Breast epithelium (tissue), 4 donors: ENCODE measurements at regions not wholly inside any gene's neighbourhood (a gene's known extent, or its start where the extent isn't known, plus 50 kb on each side); places are given as distances from the start of the nearest gene placed in this dataset.

Source experiments
- DNase-seq, 2 donors: peaks; one replicate each; pipeline ENCODE4 v3.0.0-alpha.2; 2019; ENCODE audit warnings: low spot score in 2 of 2
- H3K27ac ChIP-seq, 2 donors: fragments of 200-600 bp; sonication (generic) in 1 of 2; one replicate each; pipeline ENCODE4 v1.5.1; 2016 to 2019; ENCODE audit warnings: mild to moderate bottlenecking in 1 of 2
- H3K27me3 ChIP-seq, 2 donors: fragments of 200-600 bp; sonication (generic) in 1 of 2; one replicate each; pipeline versions ENCODE4 v1.5.1 to v1.6.0; 2017 to 2019; ENCODE audit warnings: control low read depth in 1 of 2, mild to moderate bottlenecking in 1 of 2
- H3K36me3 ChIP-seq: fragments of 200-600 bp; one replicate; pipeline ENCODE4 v1.5.1; 2019
- H3K4me1 ChIP-seq, 2 donors: fragments of 200-600 bp; sonication (generic); one replicate each; pipeline ENCODE4 v1.5.1; 2016 to 2019; ENCODE audit warnings: control low read depth in 1 of 2
- H3K4me3 ChIP-seq, 3 donors: fragments of 200-600 bp; sonication (generic); 1 replicate in 2 of 3; 2 replicates in 1 of 3; pipeline ENCODE4 v1.5.1; 2016 to 2019; ENCODE audit warnings: mild to moderate bottlenecking in 3 of 3, moderate library complexity in 2 of 3
- H3K9me3 ChIP-seq, 2 donors: fragments of 200-600 bp; sonication (generic) in 1 of 2; one replicate each; pipeline ENCODE4 v1.5.1; 2016 to 2019; ENCODE audit warnings: control low read depth in 1 of 2
- POLR2A ChIP-seq: fragments of 450-650 bp; IDR thresholded peaks from one replicate; pipeline ENCODE4 v1.6.1; 2016; ENCODE audit warnings: antibody characterized with exemption, mild to moderate bottlenecking, moderate library complexity
- POLR2AphosphoS5 ChIP-seq, 3 donors: sonication (generic); formaldehyde crosslinking; IDR thresholded peaks; one replicate each; pipeline ENCODE4 v1.6.1; 2017; ENCODE audit warnings: antibody characterized with exemption in 3 of 3
- intact Hi-C: fragments of 100-400 bp; cut with DNase I; formaldehyde crosslinking; loops from one replicate; pipeline ENCODE4 v1.15.1; 2023; ENCODE audit warnings: low total_unique reads
- TF ChIP-seq, protein P1 (sequence below), 3 donors: fragments of 450-650 bp; IDR thresholded peaks; one replicate each; pipeline ENCODE4 v1.5.1; 2016 to 2017; ENCODE audit warnings: antibody characterized with exemption in 3 of 3, mild to moderate bottlenecking in 3 of 3, moderate library complexity in 3 of 3

- intact Hi-C loops = no loop called here
- H3K4me3 ChIP-seq = no peak overlapping the region
- TF ChIP-seq, protein P1, sequence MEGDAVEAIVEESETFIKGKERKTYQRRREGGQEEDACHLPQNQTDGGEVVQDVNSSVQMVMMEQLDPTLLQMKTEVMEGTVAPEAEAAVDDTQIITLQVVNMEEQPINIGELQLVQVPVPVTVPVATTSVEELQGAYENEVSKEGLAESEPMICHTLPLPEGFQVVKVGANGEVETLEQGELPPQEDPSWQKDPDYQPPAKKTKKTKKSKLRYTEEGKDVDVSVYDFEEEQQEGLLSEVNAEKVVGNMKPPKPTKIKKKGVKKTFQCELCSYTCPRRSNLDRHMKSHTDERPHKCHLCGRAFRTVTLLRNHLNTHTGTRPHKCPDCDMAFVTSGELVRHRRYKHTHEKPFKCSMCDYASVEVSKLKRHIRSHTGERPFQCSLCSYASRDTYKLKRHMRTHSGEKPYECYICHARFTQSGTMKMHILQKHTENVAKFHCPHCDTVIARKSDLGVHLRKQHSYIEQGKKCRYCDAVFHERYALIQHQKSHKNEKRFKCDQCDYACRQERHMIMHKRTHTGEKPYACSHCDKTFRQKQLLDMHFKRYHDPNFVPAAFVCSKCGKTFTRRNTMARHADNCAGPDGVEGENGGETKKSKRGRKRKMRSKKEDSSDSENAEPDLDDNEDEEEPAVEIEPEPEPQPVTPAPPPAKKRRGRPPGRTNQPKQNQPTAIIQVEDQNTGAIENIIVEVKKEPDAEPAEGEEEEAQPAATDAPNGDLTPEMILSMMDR (IDR thresholded peaks at IDR 0.05) = no peak
- TF ChIP-seq POLR2AphosphoS5 (IDR thresholded peaks at IDR 0.05) = no peak
- no peak for TF ChIP-seq POLR2A
- H3K9me3 ChIP-seq = no peaks in the 10 kb centered on the region
- no peak overlapping the region for H3K27ac ChIP-seq
- no peaks in the 10 kb centered on the region for H3K27me3 ChIP-seq
- DNase-seq = no peak
- H3K36me3 ChIP-seq = no peaks in the 10 kb centered on the region
- H3K4me1 ChIP-seq = no peaks in the 10 kb centered on the region
Measured at GRCh38 chr20:40175296-40175695, 513.7 kb downstream of the MAFB start.

DNA sequence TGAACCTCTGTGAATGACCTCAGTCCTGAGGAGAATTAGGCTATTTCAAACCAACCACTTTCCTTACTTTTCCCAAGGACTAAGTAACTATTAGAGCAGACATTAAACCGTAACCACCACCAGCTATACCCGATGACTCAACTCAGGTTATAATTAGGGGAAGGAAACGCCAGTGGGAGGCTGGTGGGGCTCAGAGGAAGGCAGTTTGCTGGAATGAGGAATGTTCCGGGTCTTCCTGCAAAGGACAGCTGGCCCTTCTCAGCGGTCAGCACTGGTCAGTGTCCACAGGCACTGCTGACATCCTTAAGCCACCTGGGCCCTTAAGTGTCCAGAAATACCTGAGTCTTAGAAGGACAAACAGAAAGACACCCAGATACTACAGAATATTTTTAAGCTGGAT lies 515.2 kb downstream of the MAFB start:
- H3K9me3 ChIP-seq = no peaks in the 10 kb centered on the region
- no peaks in the 10 kb centered on the region for H3K4me1 ChIP-seq
- DNase-seq = no peak
- no peaks in the 10 kb centered on the region for H3K36me3 ChIP-seq
- intact Hi-C loops = no loop called here
- no peak overlapping the region for H3K27ac ChIP-seq
- TF ChIP-seq POLR2A (no peak), POLR2AphosphoS5 (IDR thresholded peaks at IDR 0.05) (no peak)
- TF ChIP-seq, protein P1 (IDR thresholded peaks at IDR 0.05) = no peak
- H3K4me3 ChIP-seq = no peak overlapping the region
- H3K27me3 ChIP-seq = no peaks in the 10 kb centered on the region

DNA sequence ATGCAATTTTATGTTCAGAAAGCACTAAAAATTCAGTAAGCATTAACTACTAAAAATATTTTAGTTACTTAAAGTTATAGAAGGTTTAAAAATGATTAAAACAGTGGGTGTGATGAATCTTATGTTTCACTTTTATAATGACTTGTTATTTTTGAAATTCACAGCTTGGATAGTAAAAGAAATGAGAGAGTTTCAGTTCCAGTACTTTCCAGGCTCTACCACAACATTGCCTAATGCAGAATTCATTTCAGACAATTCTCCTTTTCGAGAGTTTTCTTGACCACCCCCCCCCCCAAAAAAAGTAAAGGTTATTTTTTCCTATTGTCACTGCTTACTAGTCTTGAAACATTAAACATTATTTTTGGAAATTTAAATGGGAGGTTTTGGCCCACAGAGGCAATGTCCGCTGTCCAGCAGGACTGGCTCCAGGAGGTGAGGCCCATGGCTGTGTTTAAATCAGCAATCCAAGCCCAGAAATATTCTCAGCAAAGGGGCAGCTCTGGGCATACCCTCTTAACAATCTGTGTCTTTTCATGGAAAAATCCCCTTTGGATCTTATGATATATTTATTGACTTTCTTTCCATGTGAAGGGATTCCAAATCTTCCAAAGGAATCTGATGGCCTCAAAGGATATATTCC lies 519.9 kb downstream of the MAFB start:
- H3K27me3 ChIP-seq = no peaks in the 10 kb centered on the region
- TF ChIP-seq POLR2A = no peak
- TF ChIP-seq, protein P1 (IDR thresholded peaks at IDR 0.05) = no peak
- TF ChIP-seq POLR2AphosphoS5 (IDR thresholded peaks at IDR 0.05) = no peak
- no peak overlapping the region for H3K4me3 ChIP-seq
- no peaks in the 10 kb centered on the region for H3K4me1 ChIP-seq
- H3K9me3 ChIP-seq = no peaks in the 10 kb centered on the region
- H3K36me3 ChIP-seq = no peaks in the 10 kb centered on the region
- intact Hi-C loops = no loop called here
- no peak for DNase-seq
- no peak overlapping the region for H3K27ac ChIP-seq

DNA sequence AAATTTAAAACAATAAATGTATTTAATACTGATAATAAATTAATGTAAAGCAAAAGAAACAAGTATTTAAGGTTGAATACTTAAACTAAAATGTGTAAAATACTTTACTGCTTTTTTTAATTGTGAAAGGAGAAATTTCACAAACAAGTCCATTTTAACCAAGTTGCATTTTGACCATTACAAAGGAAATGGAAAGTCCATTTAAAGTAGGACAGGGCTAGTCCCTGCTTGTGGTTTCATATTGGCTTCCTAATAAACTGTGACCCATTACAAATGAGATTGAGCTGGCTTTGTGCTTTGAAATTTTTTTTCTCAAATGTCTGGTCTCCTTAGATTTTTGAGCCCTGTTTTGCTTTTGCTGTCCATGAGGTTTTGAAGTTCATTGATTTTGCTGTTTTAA lies 527.6 kb downstream of the MAFB start:
- TF ChIP-seq, protein P1 (IDR thresholded peaks at IDR 0.05) = no peak
- TF ChIP-seq POLR2A = no peak
- TF ChIP-seq POLR2AphosphoS5 (IDR thresholded peaks at IDR 0.05) = no peak
- no peak overlapping the region for H3K4me3 ChIP-seq
- no peak overlapping the region for H3K27ac ChIP-seq
- no peaks in the 10 kb centered on the region for H3K4me1 ChIP-seq
- no peaks in the 10 kb centered on the region for H3K27me3 ChIP-seq
- DNase-seq = no peak
- no peaks in the 10 kb centered on the region for H3K9me3 ChIP-seq
- intact Hi-C loops = no loop called here
- H3K36me3 ChIP-seq = no peaks in the 10 kb centered on the region

DNA sequence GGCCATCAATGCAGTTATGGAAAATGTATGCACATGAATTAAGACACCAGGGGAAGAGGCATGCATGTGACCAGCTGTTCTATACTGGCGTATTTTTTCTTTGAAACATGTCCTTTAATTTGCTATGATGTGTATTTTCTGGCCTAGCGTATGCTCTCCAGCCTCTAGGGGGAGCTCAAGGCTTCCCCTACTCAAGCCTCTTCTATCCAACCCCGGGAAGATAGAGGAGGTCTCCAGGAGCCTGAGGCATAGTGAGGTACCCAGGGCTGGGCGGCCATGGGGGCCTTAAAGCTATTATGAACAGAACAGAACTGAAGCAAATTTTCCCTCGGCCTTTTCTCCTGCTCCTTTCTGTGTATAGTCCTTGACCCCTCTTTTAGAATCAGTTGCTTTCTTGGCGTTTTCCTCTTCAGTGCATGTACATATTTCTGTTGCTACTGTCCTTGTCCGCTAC lies 528.9 kb downstream of the MAFB start:
- peak in 1 of 2 donors; percentile 21 for DNase-seq

More for the DNA sequence above, 528.9 kb downstream of the MAFB start:
- H3K27ac ChIP-seq = no peak overlapping the region
- H3K4me3 ChIP-seq = no peak overlapping the region
- no peaks in the 10 kb centered on the region for H3K9me3 ChIP-seq
- no peaks in the 10 kb centered on the region for H3K4me1 ChIP-seq
- no peaks in the 10 kb centered on the region for H3K36me3 ChIP-seq
- TF ChIP-seq, protein P1 (IDR thresholded peaks at IDR 0.05) = peak in 2 of 3 donors; percentile 46 to 55
- TF ChIP-seq POLR2A (no peak), POLR2AphosphoS5 (IDR thresholded peaks at IDR 0.05) (no peak)
- intact Hi-C loops = no loop called here
- no peaks in the 10 kb centered on the region for H3K27me3 ChIP-seq
